GM10266 (cell line): ENCODE measurements at regions not wholly inside any gene's neighbourhood (a gene's known extent, or its start where the extent isn't known, plus 50 kb on each side); places are given as distances from the start of the nearest gene placed in this dataset.

ENCODE experiments used
- DNase-seq: peaks from one replicate; pipeline ENCODE4 v3.0.0; 2012; ENCODE audit errors: extremely low spot score
- TF ChIP-seq, protein P1 (sequence below): IDR thresholded peaks from 2 replicates; pipeline ENCODE4 v1.5.1; 2012; ENCODE audit warnings: mild to moderate bottlenecking, low read depth; ENCODE audit not compliant: control insufficient read depth, insufficient read depth; ENCODE audit errors: missing control alignments

DNA sequence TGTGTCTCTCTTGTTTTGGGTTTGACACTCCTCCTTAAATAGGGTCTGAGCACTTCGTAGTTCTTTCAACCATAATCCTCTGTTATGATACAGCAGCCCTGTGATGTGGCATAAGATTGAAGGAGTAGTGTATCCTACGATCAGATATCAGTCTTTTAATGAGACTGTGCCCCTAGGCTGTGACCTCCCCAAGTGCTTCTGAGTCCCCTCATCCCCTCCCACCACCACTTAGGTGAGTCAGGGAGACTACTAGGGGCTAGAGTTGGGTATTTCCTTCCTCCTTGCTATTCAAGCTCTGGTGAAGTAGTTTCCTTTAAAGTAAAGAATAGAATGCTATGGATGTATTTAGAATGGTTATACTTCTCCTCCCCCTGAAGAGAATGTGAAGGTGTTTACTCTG lies 637.2 kb upstream of the GRAMD2B start:
- DNase-seq: no peak
- TF ChIP-seq, protein P1, sequence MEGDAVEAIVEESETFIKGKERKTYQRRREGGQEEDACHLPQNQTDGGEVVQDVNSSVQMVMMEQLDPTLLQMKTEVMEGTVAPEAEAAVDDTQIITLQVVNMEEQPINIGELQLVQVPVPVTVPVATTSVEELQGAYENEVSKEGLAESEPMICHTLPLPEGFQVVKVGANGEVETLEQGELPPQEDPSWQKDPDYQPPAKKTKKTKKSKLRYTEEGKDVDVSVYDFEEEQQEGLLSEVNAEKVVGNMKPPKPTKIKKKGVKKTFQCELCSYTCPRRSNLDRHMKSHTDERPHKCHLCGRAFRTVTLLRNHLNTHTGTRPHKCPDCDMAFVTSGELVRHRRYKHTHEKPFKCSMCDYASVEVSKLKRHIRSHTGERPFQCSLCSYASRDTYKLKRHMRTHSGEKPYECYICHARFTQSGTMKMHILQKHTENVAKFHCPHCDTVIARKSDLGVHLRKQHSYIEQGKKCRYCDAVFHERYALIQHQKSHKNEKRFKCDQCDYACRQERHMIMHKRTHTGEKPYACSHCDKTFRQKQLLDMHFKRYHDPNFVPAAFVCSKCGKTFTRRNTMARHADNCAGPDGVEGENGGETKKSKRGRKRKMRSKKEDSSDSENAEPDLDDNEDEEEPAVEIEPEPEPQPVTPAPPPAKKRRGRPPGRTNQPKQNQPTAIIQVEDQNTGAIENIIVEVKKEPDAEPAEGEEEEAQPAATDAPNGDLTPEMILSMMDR: no peak

DNA sequence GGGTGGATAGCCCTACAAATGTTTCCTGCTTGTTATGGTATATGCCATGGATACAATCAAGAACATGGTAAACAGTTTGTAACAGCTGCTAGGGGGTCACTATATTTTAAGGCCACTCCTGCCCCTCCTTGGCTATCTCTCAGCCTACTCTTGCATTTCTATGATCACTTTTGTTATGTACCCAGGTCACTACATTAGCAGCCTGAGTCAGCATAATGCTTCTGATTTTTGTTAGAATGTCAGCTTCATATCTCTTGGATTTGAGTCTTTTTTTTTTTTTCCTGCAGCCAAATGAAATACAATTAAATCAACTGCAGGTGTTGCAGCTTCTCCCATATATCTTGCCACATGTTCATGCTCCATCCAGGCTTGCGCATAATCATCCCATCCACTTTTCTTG lies 629.7 kb upstream of the GRAMD2B start:
- no peak for DNase-seq
- TF ChIP-seq, protein P1: no peak

DNA sequence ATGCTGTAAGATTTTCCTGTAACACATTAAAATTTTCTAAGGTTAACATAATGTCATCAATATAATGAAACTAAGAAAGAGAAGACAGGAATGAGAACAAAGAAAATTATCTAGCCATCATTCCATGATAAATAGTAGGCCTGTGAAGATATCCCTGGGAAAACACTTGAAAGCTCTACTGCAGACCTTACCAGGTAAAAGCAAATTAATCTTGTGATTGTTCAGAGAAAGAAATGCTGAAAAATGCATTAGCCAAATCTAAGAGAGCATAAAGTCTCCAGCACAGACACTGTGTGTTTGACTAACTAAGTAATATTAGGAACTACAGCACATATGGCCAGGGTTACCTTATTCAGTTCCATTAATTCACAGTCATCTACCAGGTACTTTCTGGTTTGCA lies 628.3 kb upstream of the GRAMD2B start:
- TF ChIP-seq, protein P1: no peak
- no peak for DNase-seq

DNA sequence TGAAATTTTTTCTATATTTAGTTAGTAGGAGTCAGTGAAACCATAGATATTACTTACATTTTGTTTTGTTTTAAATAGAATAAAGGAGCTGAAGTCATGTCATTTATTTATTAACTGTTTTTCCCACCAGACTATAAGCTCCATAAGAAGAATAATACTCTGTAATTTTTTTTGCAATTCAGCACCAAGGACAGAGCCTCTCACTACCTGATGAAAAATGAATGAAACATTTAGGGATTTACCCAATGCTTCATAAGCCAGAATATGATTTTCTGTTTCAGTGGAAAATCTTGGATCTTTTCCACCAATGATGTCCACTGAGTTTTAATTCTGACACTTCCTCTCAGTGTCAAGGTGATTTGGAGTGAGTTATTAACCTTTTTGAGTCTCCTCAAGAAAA lies 624.9 kb upstream of the GRAMD2B start:
- no peak for DNase-seq
- TF ChIP-seq, protein P1: no peak

DNA sequence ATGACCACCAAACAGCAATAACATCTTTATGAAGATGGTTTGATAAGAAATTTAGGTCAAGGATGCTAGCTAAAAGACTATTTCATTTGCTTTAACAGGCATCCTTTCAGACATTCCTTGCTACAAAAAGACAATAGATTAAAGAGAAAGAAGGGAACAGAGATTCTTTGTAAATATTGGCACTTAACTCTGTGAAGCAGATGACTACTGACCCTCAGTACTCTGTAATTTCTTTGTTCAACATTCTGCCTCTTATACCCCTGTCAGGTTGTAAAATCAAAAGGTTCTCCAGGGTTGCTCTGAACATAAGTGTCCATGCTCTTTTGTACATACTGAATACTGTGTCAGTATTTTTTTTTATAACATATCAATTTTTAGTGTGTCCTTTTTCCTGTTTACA lies 610.6 kb upstream of the GRAMD2B start:
- no peak for DNase-seq
- TF ChIP-seq, protein P1: no peak

DNA sequence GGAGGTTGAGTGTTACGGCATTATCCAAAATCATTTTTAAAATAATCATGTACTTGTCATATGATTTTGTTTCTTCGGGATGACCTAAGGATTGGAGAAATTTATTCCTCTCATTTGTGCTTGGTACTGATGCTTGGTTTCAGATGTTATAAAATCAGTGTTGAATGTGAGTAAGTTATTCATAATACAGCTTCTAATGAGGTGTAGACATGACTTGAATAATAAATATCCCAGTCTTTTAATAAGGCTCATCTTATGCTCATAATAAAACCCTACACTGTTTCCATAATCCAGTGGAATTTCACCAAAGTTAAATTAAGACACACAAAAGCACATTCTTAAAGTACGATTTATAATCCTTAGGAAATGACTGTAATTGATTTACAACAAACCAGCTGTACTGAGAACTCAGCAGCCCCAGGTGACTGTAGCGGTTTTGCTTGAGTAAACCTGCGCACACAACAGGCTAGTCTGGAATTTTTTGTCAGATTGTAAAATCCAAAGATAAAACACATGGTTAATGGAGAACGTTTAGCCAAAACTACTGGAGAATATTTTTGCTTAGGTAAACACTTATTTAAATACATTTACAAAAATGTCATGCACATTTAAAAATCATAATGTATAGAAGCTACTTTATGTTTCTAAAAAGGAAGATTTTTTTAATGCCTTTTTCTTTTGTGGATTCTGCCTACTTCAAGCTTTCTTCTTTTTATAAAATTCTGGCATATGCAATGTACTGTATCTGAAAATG lies 609.8 kb upstream of the GRAMD2B start:
- no peak for DNase-seq
- TF ChIP-seq, protein P1: no peak

DNA sequence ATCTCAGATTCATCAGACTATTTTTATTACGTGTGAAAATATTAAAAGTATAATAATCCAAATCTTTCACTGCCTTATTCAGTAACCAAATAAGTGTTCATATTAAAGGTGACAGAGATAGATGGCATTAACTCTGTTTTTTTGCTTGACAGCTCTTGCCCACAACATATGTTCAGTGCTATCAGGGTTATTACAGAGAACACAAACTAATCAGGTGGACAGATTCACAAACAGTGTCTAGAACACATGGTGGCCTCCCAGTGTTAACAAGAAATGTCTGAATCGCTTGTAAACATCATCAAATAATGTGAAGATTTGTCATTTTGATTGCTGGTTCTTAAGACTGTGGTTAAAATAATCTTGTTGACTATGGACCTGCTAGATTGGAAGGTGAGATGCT lies 609.1 kb upstream of the GRAMD2B start:
- TF ChIP-seq, protein P1: no peak
- no peak for DNase-seq
